ENCODE measurements at regions not wholly inside any gene's neighbourhood (a gene's known extent, or its start where the extent isn't known, plus 50 kb on each side); places are given as distances from the start of the nearest gene placed in this dataset.

- H3K36me3 ChIP-seq (ENCODE audit: control insufficient read depth, insufficient read depth, low read length) = no peaks in the 10 kb centered on the region
- no peak for DNase-seq (ENCODE audit: extremely low read depth, insufficient read length)
- no peak overlapping the region for H3K4me3 ChIP-seq (replicated peaks; ENCODE audit: low read depth, low read length)
- no peaks in the 10 kb centered on the region for H3K27me3 ChIP-seq (replicated peaks; ENCODE audit: control insufficient read depth, insufficient read depth, low read length)
- TF ChIP-seq CTCF (IDR thresholded peaks at IDR 0.05; ENCODE audit: insufficient read depth, low read length, poor library complexity, severe bottlenecking) = no peak
Measured at GRCh38 chr22:47276450-47276820, 514.0 kb downstream of the TBC1D22A start.

- Histone ChIP-seq H3K36me3 (ENCODE audit: control insufficient read depth, insufficient read depth, low read length) (no peaks in the 10 kb centered on the region), H3K27me3 (replicated peaks; ENCODE audit: control insufficient read depth, insufficient read depth, low read length) (no peaks in the 10 kb centered on the region), H3K4me3 (replicated peaks; ENCODE audit: low read depth, low read length) (no peak overlapping the region)
- TF ChIP-seq CTCF (IDR thresholded peaks at IDR 0.05; ENCODE audit: insufficient read depth, low read length, poor library complexity, severe bottlenecking) = no peak
- DNase-seq (ENCODE audit: extremely low read depth, insufficient read length) = no peak
Measured at GRCh38 chr22:47275605-47276449, 513.4 kb downstream of the TBC1D22A start.

- Histone ChIP-seq H3K27me3 (replicated peaks; ENCODE audit: control insufficient read depth, insufficient read depth, low read length) (no peaks in the 10 kb centered on the region), H3K36me3 (ENCODE audit: control insufficient read depth, insufficient read depth, low read length) (no peaks in the 10 kb centered on the region), H3K4me3 (replicated peaks; ENCODE audit: low read depth, low read length) (no peak overlapping the region)
- TF ChIP-seq CTCF (IDR thresholded peaks at IDR 0.05; ENCODE audit: insufficient read depth, low read length, poor library complexity, severe bottlenecking) = no peak
- DNase-seq (ENCODE audit: extremely low read depth, insufficient read length) = no peak
Measured at GRCh38 chr22:47274196-47274595, 511.7 kb downstream of the TBC1D22A start.

GRCh38 chr22:47270463-47271135, 508.1 kb downstream of the TBC1D22A start:
- DNase-seq (ENCODE audit: extremely low read depth, insufficient read length) = no peak
- Histone ChIP-seq H3K36me3 (ENCODE audit: control insufficient read depth, insufficient read depth, low read length) (no peaks in the 10 kb centered on the region), H3K4me3 (replicated peaks; ENCODE audit: low read depth, low read length) (no peak overlapping the region), H3K27me3 (replicated peaks; ENCODE audit: control insufficient read depth, insufficient read depth, low read length) (no peaks in the 10 kb centered on the region)
- no peak for TF ChIP-seq CTCF (IDR thresholded peaks at IDR 0.05; ENCODE audit: insufficient read depth, low read length, poor library complexity, severe bottlenecking)

GRCh38 chr22:47269516-47270088, 507.2 kb downstream of the TBC1D22A start:
- Histone ChIP-seq H3K36me3 (ENCODE audit: control insufficient read depth, insufficient read depth, low read length) (no peaks in the 10 kb centered on the region), H3K4me3 (replicated peaks; ENCODE audit: low read depth, low read length) (no peak overlapping the region), H3K27me3 (replicated peaks; ENCODE audit: control insufficient read depth, insufficient read depth, low read length) (no peaks in the 10 kb centered on the region)
- TF ChIP-seq CTCF (IDR thresholded peaks at IDR 0.05; ENCODE audit: insufficient read depth, low read length, poor library complexity, severe bottlenecking) = no peak
- DNase-seq (ENCODE audit: extremely low read depth, insufficient read length) = no peak
